GM21381 (cell line): ENCODE measurements at regions not wholly inside any gene's neighbourhood (a gene's known extent, or its start where the extent isn't known, plus 50 kb on each side); places are given as distances from the start of the nearest gene placed in this dataset.
"Not testable (repeated sequence)": the region's sequence is repeated elsewhere in the genome, so short reads cannot be mapped to it uniquely, and the experiment has no call there.

Experiments used
- ATAC-seq: cut with Tn5 transposase; IDR thresholded peaks from one replicate; pipeline ENCODE4 v1.9.1; 2021; ENCODE audit warnings: mild to moderate bottlenecking, moderate library complexity; ENCODE audit not compliant: unreplicated experiment

DNA sequence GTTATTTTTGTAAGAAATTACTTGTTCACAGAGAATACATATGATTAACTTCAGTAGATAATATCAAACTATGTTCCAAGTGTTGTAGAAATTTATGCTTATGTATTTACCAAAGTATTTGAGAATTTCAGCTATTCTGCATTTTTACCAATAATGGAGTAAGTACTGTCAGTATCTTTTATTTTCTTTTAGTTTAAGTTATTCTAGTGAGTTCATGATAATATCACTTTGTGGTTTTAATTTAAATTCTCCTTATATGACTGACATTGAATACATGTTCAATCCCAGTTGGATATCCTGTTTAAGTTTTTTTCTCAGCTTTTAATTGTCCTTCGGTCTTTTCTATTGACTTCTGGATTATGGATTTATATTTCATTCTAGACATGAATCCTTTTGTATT, 1024.6 kb downstream of the EFNA5 start:
- ATAC-seq = no peak

DNA sequence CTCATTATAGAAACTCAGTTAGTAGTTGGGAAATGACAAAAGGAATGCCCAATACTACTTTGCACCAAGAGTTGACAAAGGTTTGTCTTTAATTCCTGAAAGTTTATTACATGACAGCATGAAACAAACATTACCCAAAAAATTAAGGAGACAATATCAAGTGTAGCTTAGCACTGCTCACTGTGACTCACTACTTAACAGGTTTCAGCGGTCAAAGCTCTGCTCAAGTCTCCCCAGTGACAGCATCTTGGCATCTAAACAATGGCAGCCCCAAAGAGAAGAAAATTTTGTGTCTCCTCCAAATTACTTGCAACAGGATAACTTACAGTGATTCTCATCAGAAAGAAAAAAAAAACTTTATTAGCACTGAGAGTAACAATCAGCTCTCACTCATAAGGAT, 1030.2 kb downstream of the EFNA5 start:
- ATAC-seq = no peak

DNA sequence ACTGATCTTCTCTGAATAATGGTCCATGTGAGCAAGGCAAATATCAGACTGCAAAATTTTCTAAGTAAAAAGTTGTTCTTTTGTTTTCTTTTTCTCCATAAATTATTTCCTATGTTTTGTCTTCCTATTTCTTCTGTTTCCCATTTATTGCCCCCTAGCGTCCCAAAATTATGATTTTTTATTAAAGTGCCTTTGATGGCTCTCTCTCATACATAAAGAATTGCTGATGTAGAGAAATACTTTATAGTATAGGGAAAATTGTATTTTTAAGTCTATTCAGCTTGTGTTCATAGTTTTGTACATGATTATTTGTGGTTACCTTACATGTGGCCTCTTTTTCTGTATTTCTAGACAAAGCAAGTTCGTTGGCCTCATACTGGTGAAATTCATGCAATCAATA, 1031.2 kb downstream of the EFNA5 start:
- no peak for ATAC-seq

DNA sequence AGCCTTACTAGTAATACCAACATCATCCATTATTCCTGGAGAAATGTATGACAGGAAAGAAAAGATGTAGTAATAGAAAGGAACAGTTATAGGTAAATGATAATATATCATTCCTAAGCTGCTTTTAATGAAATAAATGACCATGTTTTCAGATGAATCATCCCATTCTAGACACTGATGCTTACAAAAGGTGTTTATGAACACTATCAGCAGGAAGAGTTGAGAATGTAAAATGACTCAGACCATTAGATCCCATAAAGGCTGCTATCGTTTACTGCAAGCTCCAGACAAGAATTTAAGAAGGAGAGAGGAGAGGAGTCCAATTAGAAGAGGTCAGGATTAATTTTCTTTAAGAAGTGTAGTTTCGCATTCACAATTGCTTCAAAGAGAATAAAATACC, 1033.5 kb downstream of the EFNA5 start:
- no peak for ATAC-seq

DNA sequence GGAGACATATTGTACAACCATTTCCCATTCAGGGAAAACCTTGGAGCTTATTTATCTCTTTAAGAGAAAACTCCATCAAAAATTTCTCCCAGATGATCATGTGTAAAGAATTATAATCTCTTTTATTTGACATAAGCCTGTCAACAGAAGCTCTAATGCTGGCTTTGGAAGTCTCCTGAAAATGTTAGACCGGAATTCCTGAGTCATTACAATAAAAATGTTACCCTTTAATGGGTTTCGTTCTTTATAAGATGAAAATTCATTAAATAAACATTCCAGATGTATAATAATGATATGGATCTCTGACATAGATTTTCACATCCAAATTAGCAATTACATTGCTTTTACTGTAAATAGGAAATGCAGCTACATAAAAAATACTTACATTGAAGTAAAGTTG, 1036.4 kb downstream of the EFNA5 start:
- no peak for ATAC-seq

DNA sequence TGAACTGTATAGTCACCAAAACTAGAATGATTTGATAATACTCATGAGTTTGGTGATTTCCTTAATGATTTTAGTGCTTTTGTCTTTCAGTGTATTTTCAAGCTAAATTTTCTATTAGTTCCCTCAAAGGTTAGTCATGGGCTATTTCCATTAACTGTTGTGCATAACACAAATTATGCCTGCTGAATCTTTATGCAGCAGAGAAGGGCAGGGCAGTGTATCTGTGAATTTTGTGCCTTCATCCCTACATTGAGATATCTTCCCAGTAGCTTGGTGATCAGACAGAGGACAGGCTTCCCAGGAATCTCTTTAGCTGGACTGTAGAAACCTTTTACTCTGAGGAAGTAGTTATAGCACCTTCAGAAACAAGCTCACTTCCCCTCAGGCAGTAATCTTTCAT, 1036.9 kb downstream of the EFNA5 start:
- ATAC-seq = no peak

DNA sequence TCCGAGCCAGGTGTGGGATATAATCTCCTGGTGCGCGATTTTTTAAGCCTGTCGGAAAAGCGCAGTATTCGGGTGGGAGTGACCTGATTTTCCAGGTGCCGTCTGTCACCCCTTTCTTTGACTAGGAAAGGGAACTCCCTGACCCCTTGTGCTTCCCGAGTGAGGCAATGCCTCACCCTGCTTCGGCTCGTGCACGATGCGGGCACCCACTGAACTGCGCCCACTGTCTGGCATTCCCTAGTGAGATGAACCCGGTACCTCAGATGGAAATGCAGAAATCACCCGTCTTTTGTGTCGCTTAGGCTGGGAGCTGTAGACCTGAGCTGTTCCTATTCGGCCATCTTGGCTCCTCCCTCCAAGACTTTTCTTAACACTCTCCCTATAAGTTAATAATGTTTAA, 1042.3 kb downstream of the EFNA5 start:
- not testable (repeated sequence) for ATAC-seq

DNA sequence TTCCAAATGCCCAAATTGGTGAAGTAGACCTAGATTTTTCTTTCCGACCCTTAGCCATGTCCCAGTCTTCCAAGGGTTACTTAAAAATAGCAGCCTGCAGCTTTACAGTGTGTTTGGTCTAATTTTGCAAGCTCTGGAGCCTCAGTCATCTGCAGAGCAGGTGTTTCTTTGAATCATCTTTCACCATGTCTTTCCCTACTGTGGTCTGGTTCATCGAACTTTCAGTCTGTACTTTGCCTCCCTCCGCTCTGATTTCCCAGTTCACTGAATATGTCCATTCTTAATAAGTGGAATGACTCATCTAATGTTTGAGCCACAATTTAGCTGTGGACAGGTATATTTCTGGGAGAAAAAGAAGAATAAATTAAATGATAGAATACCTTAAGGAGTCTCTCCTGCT, 1060.7 kb downstream of the EFNA5 start:
- ATAC-seq = no peak

DNA sequence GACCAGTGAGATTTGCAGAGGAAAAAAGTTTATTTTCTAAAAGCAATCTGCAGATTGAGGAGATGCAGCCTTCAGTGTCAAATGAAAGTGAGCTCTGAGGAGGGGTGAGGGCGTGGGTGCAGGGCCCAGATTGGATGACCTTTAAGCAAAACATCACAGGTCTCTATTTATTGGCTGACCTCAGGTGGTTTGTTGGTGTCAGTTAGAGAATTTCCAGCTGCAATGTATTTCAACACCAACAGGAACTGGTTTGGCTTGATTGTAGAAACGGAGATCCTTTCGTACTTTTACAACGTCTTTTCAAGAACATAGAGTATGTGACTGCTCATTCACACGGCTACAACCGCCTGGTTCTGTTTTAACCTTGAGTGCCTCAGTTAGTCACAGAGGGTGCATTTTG, 1069.1 kb downstream of the EFNA5 start:
- ATAC-seq = no peak

DNA sequence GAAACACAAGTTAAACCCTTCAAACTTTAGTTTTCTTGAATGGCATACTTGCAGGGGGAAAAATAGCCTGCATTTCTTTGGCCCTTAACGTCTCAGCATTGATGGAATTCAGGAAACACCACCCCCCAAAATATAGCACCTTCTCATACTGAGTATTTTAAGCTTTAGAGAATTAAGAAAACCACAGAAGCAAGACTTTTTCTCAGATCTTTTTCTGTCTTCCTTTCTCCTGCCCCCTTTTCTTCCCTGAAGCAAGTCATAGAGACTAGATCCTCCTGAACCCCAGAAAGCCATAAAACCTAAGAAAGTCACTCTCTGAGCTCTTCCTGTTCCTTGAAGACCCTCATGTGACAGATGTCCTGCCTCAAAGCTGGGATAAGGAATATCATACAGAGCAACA, 1069.9 kb downstream of the EFNA5 start:
- ATAC-seq = no peak

DNA sequence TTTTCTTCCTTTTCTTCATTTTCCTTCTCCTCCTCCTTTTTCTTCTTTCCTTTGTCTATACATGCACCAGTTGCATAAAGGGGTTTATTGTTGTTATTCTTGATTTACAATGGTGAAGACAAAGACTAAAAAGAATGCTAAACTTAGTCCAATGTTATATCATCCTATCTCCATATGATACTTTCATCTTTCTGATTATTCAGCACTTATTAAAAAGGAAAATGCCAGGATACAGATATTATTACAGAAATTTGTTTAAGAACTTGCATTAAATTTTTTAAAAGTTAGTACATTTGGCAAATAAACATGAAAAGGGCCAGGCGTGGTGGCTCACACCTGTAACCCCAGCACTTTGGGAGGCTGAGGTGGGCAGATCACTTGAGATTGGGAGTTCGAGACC, 1074.9 kb downstream of the EFNA5 start:
- no peak for ATAC-seq

DNA sequence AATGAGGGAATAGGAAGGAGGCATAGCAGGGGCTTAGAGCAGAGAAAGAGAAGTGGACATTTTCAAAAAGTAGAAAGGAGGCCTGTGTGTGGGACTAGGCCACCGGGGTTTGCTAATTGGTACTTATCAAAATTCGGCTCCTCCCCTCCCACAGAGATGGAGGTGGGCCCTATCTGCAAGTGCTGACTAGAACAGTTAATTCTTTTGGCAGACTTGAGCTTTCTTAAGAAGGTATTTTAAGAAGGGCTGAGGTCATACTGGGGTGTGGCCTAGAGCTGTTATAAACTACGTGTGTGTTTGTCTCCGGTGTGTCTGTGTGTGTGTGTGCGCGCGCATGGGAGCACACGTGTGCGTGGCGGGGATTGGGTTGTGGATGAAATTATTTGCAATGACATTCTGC, 1086.5 kb downstream of the EFNA5 start:
- ATAC-seq = no peak

DNA sequence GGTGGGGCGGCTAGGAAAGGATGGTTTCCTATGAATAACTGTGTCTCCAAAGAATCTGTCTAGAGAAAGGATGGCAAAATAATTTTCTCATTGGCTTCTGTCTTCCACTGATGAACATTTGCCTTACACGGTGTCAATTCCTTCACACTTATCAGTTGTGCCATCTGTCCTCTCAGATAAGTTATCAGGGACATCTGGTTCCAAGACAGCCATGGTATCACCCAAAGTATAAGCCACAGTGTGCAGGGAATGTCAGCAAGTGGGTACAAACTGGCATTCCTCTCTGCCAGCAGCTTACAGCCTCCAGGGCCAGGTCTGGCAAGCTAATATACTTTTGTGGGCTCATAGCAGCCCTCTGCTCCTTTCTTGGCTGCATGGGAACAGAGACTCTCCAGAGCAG, 1092.0 kb downstream of the EFNA5 start:
- no peak for ATAC-seq

DNA sequence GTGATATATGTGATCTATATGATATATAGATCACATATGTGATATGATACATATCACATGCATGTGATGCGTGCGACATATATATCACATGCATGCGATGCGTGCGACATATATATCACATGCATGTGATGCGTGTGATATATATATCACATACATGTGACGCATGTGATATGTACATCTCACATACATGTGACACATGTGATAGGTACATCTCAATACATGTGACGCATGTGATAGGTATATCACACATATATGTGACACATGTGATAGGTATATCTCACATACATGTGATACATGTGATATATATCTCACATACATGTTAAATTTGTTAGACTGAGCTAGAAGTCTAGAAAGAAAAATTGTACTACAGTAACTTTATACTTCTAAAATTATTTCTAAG, 1095.9 kb downstream of the EFNA5 start:
- no peak for ATAC-seq

DNA sequence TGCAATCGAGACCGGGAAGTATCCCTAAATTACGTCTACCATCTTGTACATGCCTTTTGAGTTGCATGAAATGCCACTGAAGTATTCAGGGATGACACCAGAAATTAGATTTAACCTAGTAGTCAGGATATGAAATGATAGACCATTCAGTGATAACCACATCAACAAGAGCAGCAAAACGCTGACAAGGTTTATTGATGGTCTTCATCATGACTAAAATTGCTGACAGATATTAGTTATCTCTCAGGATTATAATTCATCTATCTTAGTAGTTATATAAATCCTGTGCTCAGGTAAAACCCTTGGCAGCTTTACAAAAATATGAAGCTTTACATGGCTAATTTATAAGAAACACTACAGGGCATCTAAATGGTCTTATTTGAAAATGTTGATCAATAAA, 1104.7 kb downstream of the EFNA5 start:
- ATAC-seq = no peak

DNA sequence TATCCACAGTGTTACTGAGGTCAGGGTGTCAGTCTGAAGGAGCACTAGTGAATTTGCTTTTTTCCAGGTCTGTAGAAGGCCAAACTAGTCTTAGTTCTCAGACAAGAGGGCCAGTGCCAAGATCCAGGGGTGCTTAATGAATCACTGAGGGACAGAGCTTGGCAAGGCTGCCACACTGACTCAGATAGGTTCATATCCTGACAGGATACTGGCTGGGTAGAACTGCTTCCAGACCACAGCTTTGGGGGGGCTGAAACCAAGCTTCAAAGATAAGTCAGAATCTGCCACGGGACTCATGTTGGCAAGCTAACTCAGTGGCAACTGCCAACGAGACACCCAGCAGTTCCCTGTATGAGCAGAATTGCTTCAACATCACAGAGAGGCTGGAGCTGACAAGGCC, 1125.4 kb downstream of the EFNA5 start:
- no peak for ATAC-seq

DNA sequence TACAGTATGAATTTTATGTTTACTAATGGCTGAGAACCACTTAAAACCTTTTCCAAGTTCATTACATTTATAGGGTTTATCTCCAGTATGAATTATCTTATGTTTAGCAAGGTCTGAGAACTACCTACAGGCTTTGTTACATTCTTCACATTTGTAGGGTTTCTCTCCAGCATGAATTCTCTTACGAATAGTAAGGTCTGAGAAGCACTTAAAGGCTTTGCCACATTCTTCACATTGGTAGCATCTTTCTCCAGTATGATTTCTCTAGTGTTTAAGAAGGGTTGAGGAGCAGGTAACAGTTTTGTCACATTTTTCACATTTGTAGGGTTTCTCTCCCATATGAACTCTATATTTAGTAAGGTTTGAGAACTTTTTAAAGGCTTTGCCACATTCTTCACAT, 1127.4 kb downstream of the EFNA5 start:
- ATAC-seq = no peak

DNA sequence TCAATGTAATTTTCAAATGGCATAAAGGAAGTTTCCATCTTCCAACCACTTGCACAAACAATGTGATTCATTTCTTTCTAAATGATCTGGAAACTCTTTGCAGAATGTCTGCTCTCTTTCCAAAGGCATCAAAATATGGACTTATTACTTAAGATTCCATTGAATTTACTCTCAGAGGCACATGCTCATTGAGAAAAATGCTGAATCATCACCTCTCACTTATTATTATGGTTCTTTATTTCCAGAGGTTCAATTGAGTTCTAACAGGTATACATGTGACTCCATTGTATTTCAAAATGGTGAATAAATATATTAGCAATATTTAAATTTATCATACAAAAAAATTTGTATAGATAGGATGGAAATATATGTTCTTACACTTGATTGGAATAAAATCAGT, 1140.6 kb downstream of the EFNA5 start:
- no peak for ATAC-seq

DNA sequence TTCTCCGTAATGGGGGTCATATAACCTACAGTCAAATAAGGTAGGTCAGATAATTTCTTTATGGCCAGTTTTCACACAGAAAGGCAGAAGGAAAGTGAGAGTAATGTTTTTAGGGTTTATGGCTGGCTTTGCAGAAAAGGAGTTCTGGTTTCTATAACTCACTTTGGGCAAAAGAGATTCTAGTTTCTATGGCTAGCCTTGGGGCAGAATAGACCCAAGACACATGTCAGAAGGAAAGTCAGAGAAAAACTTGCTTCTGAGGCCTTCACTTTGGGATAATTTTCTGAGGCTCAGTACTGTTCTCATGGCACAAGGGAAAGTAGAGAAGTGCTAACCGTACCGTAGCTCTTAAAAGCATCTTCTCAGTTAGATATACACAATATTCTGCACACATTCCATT, 1145.3 kb downstream of the EFNA5 start:
- no peak for ATAC-seq

DNA sequence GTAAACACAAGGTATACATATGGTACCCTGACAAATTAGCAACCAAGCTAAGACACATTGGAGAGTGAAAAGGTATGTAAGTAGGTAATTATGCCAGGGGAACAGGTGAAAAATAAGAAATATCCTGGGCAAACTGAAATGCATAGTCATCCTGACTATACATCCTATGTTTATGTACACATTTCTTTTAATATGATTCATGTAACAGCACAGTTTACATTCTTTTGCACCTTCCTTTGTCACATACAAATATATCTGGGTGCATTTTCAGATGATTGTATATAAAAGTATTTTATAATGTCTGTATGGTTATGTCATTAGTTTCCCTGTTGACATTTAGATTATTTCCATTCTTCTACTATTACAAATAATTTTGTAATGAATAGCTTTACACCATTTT, 1146.9 kb downstream of the EFNA5 start:
- ATAC-seq = no peak

DNA sequence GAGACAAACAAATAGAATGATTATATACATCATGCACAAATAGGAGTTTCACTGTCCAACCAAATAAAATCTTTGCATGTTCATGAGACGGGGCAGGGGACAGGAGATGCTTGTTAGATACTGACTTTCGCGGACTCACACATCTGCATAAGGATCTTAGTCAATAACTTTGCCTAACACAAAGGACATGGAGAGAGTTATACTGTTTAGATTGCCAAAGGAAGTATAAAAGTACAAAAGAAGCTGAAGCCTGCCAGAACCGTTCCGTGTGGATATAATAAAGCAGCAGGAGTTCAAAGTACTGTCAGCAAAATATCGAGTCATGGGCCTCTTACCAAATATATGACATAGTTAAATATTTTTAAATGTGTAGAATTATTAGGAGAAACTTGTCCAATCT, 1148.4 kb downstream of the EFNA5 start:
- ATAC-seq = no peak

DNA sequence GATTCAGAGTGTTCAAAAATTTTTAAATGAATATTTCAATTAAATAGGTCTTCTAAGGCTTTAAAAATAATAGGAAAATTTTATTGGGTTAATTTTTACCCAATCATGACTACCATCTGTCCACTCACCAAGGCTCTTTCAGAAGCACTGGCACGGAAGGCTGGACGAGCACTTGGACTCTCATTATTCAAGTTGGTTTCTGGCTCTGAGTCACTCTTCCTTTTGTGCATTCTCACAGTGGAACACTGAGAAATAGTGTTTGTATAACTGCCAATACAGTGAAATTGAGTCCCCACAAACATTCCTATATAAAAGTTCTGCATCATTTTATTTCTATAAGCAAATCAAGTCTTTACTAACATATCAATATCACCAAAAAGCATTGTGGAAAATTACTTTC, 1149.0 kb downstream of the EFNA5 start:
- ATAC-seq = no peak

DNA sequence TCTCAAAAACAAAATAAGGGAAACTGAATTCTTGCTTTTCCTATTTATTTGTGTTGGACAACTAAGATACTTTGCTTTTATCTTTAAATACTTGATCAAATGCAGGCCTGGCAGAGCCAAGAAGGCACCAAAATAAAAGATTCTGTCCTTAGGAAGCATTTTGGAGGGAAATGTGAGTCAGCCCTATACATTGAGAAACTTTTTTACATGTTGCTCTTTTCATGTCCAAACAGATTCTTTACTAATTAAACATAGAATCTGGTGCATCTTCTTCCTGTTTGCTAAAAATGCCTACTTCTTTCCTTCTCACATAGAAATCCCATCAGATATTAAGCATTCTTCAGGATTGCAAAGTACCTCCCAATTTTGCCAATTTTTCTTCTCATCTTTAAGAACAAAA, 1160.4 kb downstream of the EFNA5 start:
- no peak for ATAC-seq

DNA sequence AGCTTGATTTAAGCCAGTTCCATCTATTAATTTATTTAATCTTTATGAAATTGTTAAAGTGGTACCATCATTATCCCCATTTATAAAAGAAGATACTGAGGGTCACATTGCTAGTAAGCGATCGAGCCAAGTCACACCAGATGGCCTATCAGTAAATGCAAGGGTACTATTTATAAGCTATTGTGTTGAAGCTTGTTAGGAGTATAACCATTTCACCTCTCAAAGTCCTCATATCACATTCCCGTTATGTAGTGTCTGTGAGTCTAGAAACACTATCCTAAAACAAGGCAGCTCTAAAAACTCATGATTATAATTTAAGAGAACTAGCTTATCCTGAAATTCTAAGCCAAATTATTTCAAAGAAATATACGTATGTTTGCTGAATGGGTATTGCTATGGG, 1161.8 kb downstream of the EFNA5 start:
- no peak for ATAC-seq
